IPS DF 4.7 (cell line): ENCODE measurements at regions not wholly inside any gene's neighbourhood (a gene's known extent, or its start where the extent isn't known, plus 50 kb on each side); places are given as distances from the start of the nearest gene placed in this dataset.

Experiments
- DNase-seq: peaks from one replicate; pipeline ENCODE4 v3.0.0-alpha.2; 2013; ENCODE audit warnings: low spot score; ENCODE audit errors: extremely low read depth

GRCh38 chr16:6099102-6099501, 1001.5 kb upstream of the EEF2KMT start:
- DNase-seq = no peak

GRCh38 chr16:6096931-6097670, 999.5 kb upstream of the EEF2KMT start:
- no peak for DNase-seq

- no peak for DNase-seq
Measured at GRCh38 chr16:6095414-6095813, 997.8 kb upstream of the EEF2KMT start.

- DNase-seq = no peak
Measured at GRCh38 chr16:6091021-6091420, 993.4 kb upstream of the EEF2KMT start.

- DNase-seq = peak; percentile 28
Measured at GRCh38 chr16:6081320-6081976, 983.9 kb upstream of the EEF2KMT start.

GRCh38 chr16:6076631-6077030, 979.0 kb upstream of the EEF2KMT start:
- DNase-seq = no peak

- DNase-seq = no peak
Measured at GRCh38 chr16:6068063-6068462, 970.5 kb upstream of the EEF2KMT start.

GRCh38 chr16:6066652-6067051, 969.1 kb upstream of the EEF2KMT start:
- no peak for DNase-seq

GRCh38 chr16:6063526-6063925, 965.9 kb upstream of the EEF2KMT start:
- DNase-seq = no peak

GRCh38 chr16:6059671-6060070, 962.1 kb upstream of the EEF2KMT start:
- no peak for DNase-seq

GRCh38 chr16:6057821-6058220, 960.2 kb upstream of the EEF2KMT start:
- no peak for DNase-seq

GRCh38 chr16:6048017-6048416, 950.4 kb upstream of the EEF2KMT start:
- no peak for DNase-seq

GRCh38 chr16:6047325-6047724, 949.7 kb upstream of the EEF2KMT start:
- DNase-seq = no peak

GRCh38 chr16:6038941-6039645, 941.5 kb upstream of the EEF2KMT start:
- no peak for DNase-seq

GRCh38 chr16:6035161-6035560, 937.6 kb upstream of the EEF2KMT start:
- DNase-seq = no peak

GRCh38 chr16:6034511-6034910, 936.9 kb upstream of the EEF2KMT start:
- no peak for DNase-seq

- DNase-seq = no peak
Measured at GRCh38 chr16:6032438-6032837, 934.8 kb upstream of the EEF2KMT start.

- DNase-seq = no peak
Measured at GRCh38 chr16:6031567-6031966, 934.0 kb upstream of the EEF2KMT start.

- no peak for DNase-seq
Measured at GRCh38 chr16:6031102-6031501, 933.5 kb upstream of the EEF2KMT start.

GRCh38 chr16:6027733-6028132, 930.1 kb upstream of the EEF2KMT start:
- no peak for DNase-seq

- no peak for DNase-seq
Measured at GRCh38 chr16:6023449-6023848, 925.9 kb upstream of the EEF2KMT start.

GRCh38 chr16:6021276-6021943, 923.8 kb upstream of the EEF2KMT start:
- DNase-seq = no peak
